Urinary bladder (tissue), 3 donors: ENCODE measurements at regions not wholly inside any gene's neighbourhood (a gene's known extent, or its start where the extent isn't known, plus 50 kb on each side); places are given as distances from the start of the nearest gene placed in this dataset.
"Not testable (repeated sequence)": the region's sequence is repeated elsewhere in the genome, so short reads cannot be mapped to it uniquely, and the experiment has no call there.

ENCODE experiments used
- DNase-seq: peaks from one replicate; pipeline ENCODE4 v3.0.0-alpha.2; 2015; ENCODE audit errors: extremely low spot score
- H3K27ac ChIP-seq: one replicate; pipeline ENCODE4 v1.5.1; 2013; ENCODE audit warnings: low read depth, mild to moderate bottlenecking, moderate library complexity
- H3K36me3 ChIP-seq: one replicate; pipeline ENCODE4 v1.6.1; 2013; ENCODE audit warnings: mild to moderate bottlenecking, moderate library complexity; ENCODE audit not compliant: insufficient read depth
- H3K4me1 ChIP-seq: one replicate; pipeline ENCODE4 v1.6.1; 2013; ENCODE audit warnings: mild to moderate bottlenecking, moderate library complexity; ENCODE audit not compliant: insufficient read depth
- H3K4me3 ChIP-seq: one replicate; pipeline ENCODE4 v1.5.1; 2013; ENCODE audit warnings: low read depth, low read length
- WGBS: extraction: QIAGEN DNeasy Blood & Tissue Kit; methylation state at CpG from one replicate; pipeline ENCODE4 v1.1.7; 2013; 5-methylcytosine and 5-hydroxymethylcytosine counted together
- donor health status: healthy with polysubstance abuse.
- donor health status: healthy.

- Histone ChIP-seq H3K27ac (no peak overlapping the region), H3K36me3 (no peaks in the 10 kb centered on the region), H3K4me1 (no peaks in the 10 kb centered on the region), H3K4me3 (no peak overlapping the region)
- 25% methylated on average over 1 of the region's 1 CpG for WGBS
- no peak for DNase-seq
Observed at GRCh38 chr2:194086129-194086528, 1570.9 kb upstream of the SLC39A10 start.

- Histone ChIP-seq H3K27ac (no peak overlapping the region), H3K4me3 (no peak overlapping the region), H3K36me3 (no peaks in the 10 kb centered on the region), H3K4me1 (no peaks in the 10 kb centered on the region)
- WGBS, result 51% methylated on average over 3 of the region's 3 CpGs
- no peak for DNase-seq
Observed at GRCh38 chr2:194079989-194080388, 1577.0 kb upstream of the SLC39A10 start.

GRCh38 chr2:194077366-194077765, 1579.7 kb upstream of the SLC39A10 start:
- H3K27ac ChIP-seq, result no peak overlapping the region
- H3K4me1 ChIP-seq, result no peaks in the 10 kb centered on the region
- no peak overlapping the region for H3K4me3 ChIP-seq
- no peaks in the 10 kb centered on the region for H3K36me3 ChIP-seq
- no peak for DNase-seq

GRCh38 chr2:194062401-194062800, 1594.6 kb upstream of the SLC39A10 start:
- Histone ChIP-seq H3K27ac (no peak overlapping the region), H3K4me3 (no peak overlapping the region), H3K36me3 (no peaks in the 10 kb centered on the region), H3K4me1 (no peaks in the 10 kb centered on the region)
- 47% methylated on average over 3 of the region's 3 CpGs for WGBS
- DNase-seq, result no peak

- DNase-seq, result no peak
- H3K4me3 ChIP-seq, result no peak overlapping the region
- no peak overlapping the region for H3K27ac ChIP-seq
- H3K4me1 ChIP-seq, result no peaks in the 10 kb centered on the region
- WGBS, result 72% methylated on average over 3 of the region's 3 CpGs
- no peaks in the 10 kb centered on the region for H3K36me3 ChIP-seq
Observed at GRCh38 chr2:194060269-194060668, 1596.8 kb upstream of the SLC39A10 start.

GRCh38 chr2:194054313-194054712, 1602.7 kb upstream of the SLC39A10 start:
- Histone ChIP-seq H3K27ac (no peak overlapping the region), H3K4me1 (no peaks in the 10 kb centered on the region), H3K4me3 (no peak overlapping the region), H3K36me3 (no peaks in the 10 kb centered on the region)
- no peak for DNase-seq

- 85% methylated on average over 1 of the region's 1 CpG for WGBS
- H3K4me3 ChIP-seq, result no peak overlapping the region
- no peak overlapping the region for H3K27ac ChIP-seq
- DNase-seq, result no peak
- H3K36me3 ChIP-seq, result no peaks in the 10 kb centered on the region
- H3K4me1 ChIP-seq, result no peaks in the 10 kb centered on the region
Observed at GRCh38 chr2:194044321-194044720, 1612.7 kb upstream of the SLC39A10 start.

GRCh38 chr2:194021130-194021529, 1635.9 kb upstream of the SLC39A10 start:
- 95% methylated on average over 5 of the region's 5 CpGs for whole genome bisulfite sequencing

GRCh38 chr2:194020155-194020554, 1636.9 kb upstream of the SLC39A10 start:
- no peaks in the 10 kb centered on the region for H3K4me1 ChIP-seq
- WGBS, result 95% methylated on average over 21 of the region's 21 CpGs
- H3K27ac ChIP-seq, result no peak overlapping the region
- H3K4me3 ChIP-seq, result no peak overlapping the region
- no peaks in the 10 kb centered on the region for H3K36me3 ChIP-seq
- no peak for DNase-seq

More at GRCh38 chr2:194021130-194021529, 1635.9 kb upstream of the SLC39A10 start:
- H3K4me3 ChIP-seq, H3K27ac ChIP-seq, DNase-seq, H3K4me1 ChIP-seq, H3K36me3 ChIP-seq: not testable (repeated sequence)

- no peak for DNase-seq
- Histone ChIP-seq H3K36me3 (no peaks in the 10 kb centered on the region), H3K27ac (no peak overlapping the region), H3K4me1 (no peaks in the 10 kb centered on the region), H3K4me3 (no peak overlapping the region)
Observed at GRCh38 chr2:194015751-194016150, 1641.3 kb upstream of the SLC39A10 start.

GRCh38 chr2:194014639-194015038, 1642.4 kb upstream of the SLC39A10 start:
- WGBS, result 97% methylated on average over 2 of the region's 2 CpGs
- no peaks in the 10 kb centered on the region for H3K4me1 ChIP-seq
- no peak overlapping the region for H3K4me3 ChIP-seq
- no peaks in the 10 kb centered on the region for H3K36me3 ChIP-seq
- no peak overlapping the region for H3K27ac ChIP-seq
- DNase-seq, result no peak

- DNase-seq, result no peak
- Histone ChIP-seq H3K27ac (no peak overlapping the region), H3K4me1 (no peaks in the 10 kb centered on the region), H3K36me3 (no peaks in the 10 kb centered on the region), H3K4me3 (no peak overlapping the region)
- 92% methylated on average over 2 of the region's 2 CpGs for WGBS
Observed at GRCh38 chr2:194004590-194005206, 1652.3 kb upstream of the SLC39A10 start.

- DNase-seq, result no peak
- no peaks in the 10 kb centered on the region for H3K4me1 ChIP-seq
- WGBS, result 76% methylated on average over 2 of the region's 2 CpGs
- H3K36me3 ChIP-seq, result no peaks in the 10 kb centered on the region
- no peak overlapping the region for H3K27ac ChIP-seq
- no peak overlapping the region for H3K4me3 ChIP-seq
Observed at GRCh38 chr2:194003911-194004310, 1653.1 kb upstream of the SLC39A10 start.

GRCh38 chr2:194002699-194003368, 1654.2 kb upstream of the SLC39A10 start:
- WGBS, result 87% methylated on average over 23 of the region's 23 CpGs
- Histone ChIP-seq H3K36me3 (no peaks in the 10 kb centered on the region), H3K27ac (no peak overlapping the region), H3K4me1 (no peaks in the 10 kb centered on the region), H3K4me3 (no peak overlapping the region)
- DNase-seq, result no peak
